KBM-7 (cell line): ENCODE measurements at regions not wholly inside any gene's neighbourhood (a gene's known extent, or its start where the extent isn't known, plus 50 kb on each side); places are given as distances from the start of the nearest gene placed in this dataset.

ENCODE experiments used
- DNase-seq: peaks from one replicate; pipeline ENCODE4 v3.0.0-alpha.2; 2015
- in situ Hi-C: fragments of 300-500 bp; cut with MboI; formaldehyde crosslinking; loops from 2 replicates; pipeline ENCODE4 v1.14.3; 2020; ENCODE audit warnings: low sequenced_read_pairs, low pct_unique_long_range_greater_than_20kb, mixed read lengths

DNA sequence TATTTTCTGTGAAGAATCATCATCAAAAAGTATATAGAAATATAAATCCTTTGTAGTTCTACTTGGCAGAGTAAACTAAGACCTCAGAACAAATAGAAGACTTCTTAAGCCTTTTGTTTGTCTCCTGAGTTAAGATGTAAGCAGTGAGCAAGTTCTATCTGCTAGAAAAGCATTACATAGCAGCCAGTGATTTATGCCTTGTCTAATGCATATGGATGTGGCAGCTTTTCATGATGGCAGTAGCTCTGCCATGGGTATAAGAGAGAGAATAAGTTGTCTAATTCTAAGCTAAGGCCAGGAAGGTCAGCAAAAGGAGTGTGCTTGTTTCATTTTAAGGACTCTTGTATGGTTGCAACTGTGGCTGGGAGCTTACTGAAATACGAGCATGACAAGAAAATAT is 920.2 kb downstream of the GRIK2 start:
- DNase-seq: no peak
- in situ Hi-C loops: no loop called here

GRCh38 chr6:102309700-102310099 is 916.2 kb downstream of the GRIK2 start:
- DNase-seq: no peak
- in situ Hi-C loops: no loop called here

DNA sequence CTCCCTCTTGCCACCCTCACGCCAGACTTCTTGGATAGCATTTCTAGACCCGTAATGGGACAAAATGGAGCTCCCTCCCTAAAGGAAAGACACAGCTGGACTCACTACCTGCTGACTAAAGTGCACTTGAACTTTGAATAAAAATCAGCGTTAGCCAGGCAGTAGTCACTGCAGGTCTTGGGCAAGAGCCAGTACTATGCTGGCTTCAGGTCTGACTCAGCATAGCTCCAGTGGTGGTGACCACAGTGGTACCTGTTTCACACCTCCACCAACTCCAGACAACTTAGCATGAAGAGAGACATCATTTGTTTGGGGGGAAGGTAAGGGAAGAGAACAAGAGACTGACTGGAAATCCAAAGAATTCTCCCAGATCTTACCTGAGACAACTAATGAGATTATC is 906.8 kb downstream of the GRIK2 start:
- no peak for DNase-seq
- in situ Hi-C loops: no loop called here

DNA sequence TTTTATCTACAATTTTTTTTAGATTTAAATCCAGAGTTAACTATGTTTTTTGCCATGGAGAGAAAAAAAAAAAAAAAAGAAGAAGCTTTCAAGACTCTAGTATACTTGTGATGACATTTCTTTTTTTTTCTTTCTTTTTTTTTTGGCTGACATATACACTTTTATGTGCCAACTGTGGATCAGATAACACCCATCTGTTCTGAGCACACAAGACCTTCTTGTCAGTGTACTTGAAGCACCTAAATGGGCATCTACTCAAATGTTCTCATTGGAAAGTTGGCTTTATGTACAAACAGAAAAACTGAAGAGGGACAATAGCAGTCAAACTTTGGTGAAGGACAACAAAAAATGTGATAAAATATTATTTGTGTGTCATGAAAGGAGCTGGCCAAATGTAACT is 904.5 kb downstream of the GRIK2 start:
- no peak for DNase-seq
- in situ Hi-C loops: no loop called here
